Right atrium auricular region (tissue), 2 donors: ENCODE measurements at regions not wholly inside any gene's neighbourhood (a gene's known extent, or its start where the extent isn't known, plus 50 kb on each side); places are given as distances from the start of the nearest gene placed in this dataset.

Experiments used
- DNase-seq: peaks from one replicate; pipeline ENCODE4 v3.0.0-alpha.2; 2019; ENCODE audit warnings: low spot score
- H3K27ac ChIP-seq, 2 donors: fragments of 200-600 bp; sonication (generic); 1 replicate in 1 of 2; 2 replicates in 1 of 2; pipeline ENCODE4 v1.5.1; 2016 to 2019
- H3K27me3 ChIP-seq, 2 donors: fragments of 200-600 bp; sonication (generic); one replicate each; pipeline versions ENCODE4 v1.5.1 to v1.6.0; 2017 to 2019
- H3K36me3 ChIP-seq: fragments of 200-600 bp; sonication (generic); one replicate; pipeline ENCODE4 v1.5.1; 2016
- H3K4me1 ChIP-seq, 2 donors: fragments of 200-600 bp; sonication (generic); one replicate each; pipeline versions ENCODE4 v1.5.1 to v1.6.0; 2017 to 2019
- H3K4me3 ChIP-seq, 2 donors: fragments of 200-600 bp; sonication (generic); 1 replicate in 1 of 2; 2 replicates in 1 of 2; pipeline ENCODE4 v1.5.1; 2017 to 2019; ENCODE audit warnings: mild to moderate bottlenecking in 1 of 2, moderate library complexity in 1 of 2
- H3K9me3 ChIP-seq, 2 donors: fragments of 200-600 bp; sonication (generic); one replicate each; pipeline ENCODE4 v1.5.1; 2019
- TF ChIP-seq, protein P1 (sequence below), 2 donors: fragments of 200-600 bp; sonication (generic); IDR thresholded peaks; one replicate each; pipeline ENCODE4 v1.5.1; 2019; ENCODE audit warnings: antibody characterized with exemption in 2 of 2

DNA sequence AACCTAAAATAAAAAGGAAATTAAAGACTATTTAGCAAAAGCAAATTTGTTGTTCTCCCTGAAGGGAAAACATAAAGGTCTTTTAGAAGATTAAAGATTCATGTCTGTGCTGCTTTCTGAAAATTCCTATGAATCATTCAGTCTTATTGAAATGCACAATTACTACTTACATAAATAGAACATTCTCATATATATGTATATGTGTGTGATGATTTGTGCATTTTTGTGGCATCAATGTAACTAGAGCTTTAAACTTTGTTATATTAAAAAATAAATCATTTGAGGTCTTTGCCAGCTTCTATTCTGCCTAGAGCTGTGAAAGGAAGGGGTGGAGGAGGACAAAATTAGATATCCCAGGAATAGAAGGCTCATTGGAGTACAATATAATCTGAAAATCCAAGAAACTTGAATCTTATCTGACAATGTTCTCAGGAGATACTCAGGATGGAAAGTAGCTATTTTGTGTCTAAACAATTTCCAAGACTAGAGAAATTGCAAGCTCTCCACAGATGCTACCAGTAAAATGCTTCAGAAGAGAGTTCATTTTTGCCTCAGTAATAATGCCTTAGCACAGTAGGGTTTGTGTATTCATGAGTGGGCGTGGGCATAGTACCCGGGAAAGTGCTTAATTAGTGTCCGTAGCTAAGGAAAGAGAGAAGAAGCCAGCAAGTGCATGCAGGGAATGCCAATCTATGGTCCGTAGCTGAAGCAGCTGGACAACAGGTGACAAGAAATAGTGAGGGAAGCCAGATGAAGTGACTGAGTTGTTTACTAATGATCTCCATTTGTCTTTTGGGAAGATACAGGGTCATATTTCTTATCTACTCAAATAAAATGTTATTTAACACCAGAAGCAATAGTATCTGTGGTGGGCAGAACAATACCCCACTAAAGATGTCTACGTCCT is 395.5 kb upstream of the NBEA start:
- DNase-seq: no peak
- no peak overlapping the region for H3K27ac ChIP-seq
- H3K9me3 ChIP-seq: no peaks in the 10 kb centered on the region
- no peak overlapping the region for H3K4me3 ChIP-seq
- no peaks in the 10 kb centered on the region for H3K4me1 ChIP-seq
- no peaks in the 10 kb centered on the region for H3K27me3 ChIP-seq
- no peaks in the 10 kb centered on the region for H3K36me3 ChIP-seq
- TF ChIP-seq, protein P1, sequence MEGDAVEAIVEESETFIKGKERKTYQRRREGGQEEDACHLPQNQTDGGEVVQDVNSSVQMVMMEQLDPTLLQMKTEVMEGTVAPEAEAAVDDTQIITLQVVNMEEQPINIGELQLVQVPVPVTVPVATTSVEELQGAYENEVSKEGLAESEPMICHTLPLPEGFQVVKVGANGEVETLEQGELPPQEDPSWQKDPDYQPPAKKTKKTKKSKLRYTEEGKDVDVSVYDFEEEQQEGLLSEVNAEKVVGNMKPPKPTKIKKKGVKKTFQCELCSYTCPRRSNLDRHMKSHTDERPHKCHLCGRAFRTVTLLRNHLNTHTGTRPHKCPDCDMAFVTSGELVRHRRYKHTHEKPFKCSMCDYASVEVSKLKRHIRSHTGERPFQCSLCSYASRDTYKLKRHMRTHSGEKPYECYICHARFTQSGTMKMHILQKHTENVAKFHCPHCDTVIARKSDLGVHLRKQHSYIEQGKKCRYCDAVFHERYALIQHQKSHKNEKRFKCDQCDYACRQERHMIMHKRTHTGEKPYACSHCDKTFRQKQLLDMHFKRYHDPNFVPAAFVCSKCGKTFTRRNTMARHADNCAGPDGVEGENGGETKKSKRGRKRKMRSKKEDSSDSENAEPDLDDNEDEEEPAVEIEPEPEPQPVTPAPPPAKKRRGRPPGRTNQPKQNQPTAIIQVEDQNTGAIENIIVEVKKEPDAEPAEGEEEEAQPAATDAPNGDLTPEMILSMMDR (IDR thresholded peaks at IDR 0.05): no peak

DNA sequence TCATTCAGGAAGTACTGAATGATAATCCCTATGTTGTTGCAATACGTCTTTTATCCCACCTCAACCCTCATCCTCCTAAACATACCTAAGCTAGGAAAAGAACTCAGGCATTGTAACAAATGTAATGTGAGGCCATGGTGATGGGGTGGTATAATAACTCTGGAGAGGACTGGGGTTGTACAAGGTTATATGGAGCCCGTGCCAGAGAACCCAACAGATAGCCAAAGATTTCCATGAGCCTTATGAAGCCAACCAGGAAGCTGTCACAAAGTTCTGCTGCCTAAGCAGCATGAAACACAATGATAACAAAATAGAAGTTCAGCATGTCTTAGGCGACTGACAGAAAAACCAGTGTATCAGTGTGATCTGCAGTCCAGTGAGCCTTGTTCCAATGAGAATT is 394.1 kb upstream of the NBEA start:
- Histone ChIP-seq H3K4me1 (no peaks in the 10 kb centered on the region), H3K4me3 (no peak overlapping the region), H3K27ac (no peak overlapping the region), H3K9me3 (no peaks in the 10 kb centered on the region), H3K27me3 (no peaks in the 10 kb centered on the region), H3K36me3 (no peaks in the 10 kb centered on the region)
- TF ChIP-seq, protein P1 (IDR thresholded peaks at IDR 0.05): no peak
- no peak for DNase-seq

DNA sequence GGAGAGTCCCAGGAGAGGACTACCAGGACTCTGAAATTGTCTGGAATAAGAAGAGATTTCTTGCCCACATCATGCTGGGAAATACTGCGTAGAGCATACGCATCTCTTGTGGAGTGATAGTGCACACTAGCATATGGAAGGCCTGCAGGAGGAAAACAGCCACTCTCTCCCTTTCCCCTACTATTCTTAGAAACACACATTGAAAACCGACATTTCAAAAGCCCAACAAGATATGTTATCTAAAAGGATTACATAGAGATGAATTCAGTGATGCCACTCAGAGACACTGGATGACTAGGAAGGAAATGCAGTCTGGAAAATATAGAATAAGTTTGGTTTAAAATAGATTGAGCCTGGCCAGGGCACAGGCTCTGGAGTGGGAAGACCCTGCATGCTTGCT is 388.7 kb upstream of the NBEA start:
- TF ChIP-seq, protein P1 (IDR thresholded peaks at IDR 0.05): no peak
- DNase-seq: no peak
- no peaks in the 10 kb centered on the region for H3K36me3 ChIP-seq

DNA sequence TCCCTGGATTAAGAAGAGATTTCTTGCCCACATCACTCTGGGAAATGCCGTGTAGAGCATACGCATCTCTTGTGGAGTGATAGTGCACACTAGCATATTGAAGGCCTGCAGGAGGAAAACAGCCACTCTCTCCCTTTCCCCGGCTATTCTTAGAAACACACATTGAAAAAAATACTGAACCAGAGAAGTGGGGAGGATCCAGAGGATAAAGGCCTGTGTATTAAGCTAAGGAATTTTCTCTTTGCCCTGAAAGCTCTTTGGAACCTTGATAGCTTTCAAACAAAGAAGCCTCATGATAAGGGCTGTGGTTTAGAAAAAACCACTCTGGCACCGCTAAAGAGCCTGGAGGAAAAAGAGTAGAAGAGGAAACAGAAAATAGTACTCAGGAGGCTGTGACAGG is 386.1 kb upstream of the NBEA start:
- no peaks in the 10 kb centered on the region for H3K27me3 ChIP-seq
- H3K36me3 ChIP-seq: no peaks in the 10 kb centered on the region
- H3K4me3 ChIP-seq: no peak overlapping the region
- no peak for DNase-seq
- no peaks in the 10 kb centered on the region for H3K4me1 ChIP-seq
- H3K27ac ChIP-seq: no peak overlapping the region
- no peaks in the 10 kb centered on the region for H3K9me3 ChIP-seq
- TF ChIP-seq, protein P1 (IDR thresholded peaks at IDR 0.05): no peak

More for the DNA sequence above, 388.7 kb upstream of the NBEA start:
- Histone ChIP-seq H3K4me3 (no peak overlapping the region), H3K9me3 (no peaks in the 10 kb centered on the region), H3K27ac (no peak overlapping the region), H3K4me1 (no peaks in the 10 kb centered on the region), H3K27me3 (no peaks in the 10 kb centered on the region)

DNA sequence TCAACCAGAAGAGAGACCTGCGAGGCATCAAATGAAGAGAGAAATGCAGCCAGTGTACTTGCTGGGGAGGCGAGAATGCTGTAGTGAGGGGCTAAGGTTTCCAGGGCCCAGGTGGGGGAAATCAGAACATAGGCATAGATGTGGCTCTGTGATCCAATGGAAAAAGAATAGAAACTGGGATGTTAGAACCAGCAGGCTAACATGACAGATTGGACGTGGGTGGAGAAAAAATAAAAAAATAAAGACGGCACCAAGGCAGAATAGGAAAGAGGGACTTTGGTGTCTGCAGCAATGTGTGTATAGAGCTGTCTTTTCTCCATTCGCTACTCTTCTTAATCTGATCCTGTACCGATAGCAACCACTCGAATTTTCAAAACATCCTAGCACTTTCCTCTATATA is 381.0 kb upstream of the NBEA start:
- no peak overlapping the region for H3K4me3 ChIP-seq
- H3K4me1 ChIP-seq: no peaks in the 10 kb centered on the region
- no peaks in the 10 kb centered on the region for H3K27me3 ChIP-seq
- TF ChIP-seq, protein P1 (IDR thresholded peaks at IDR 0.05): no peak
- H3K36me3 ChIP-seq: no peaks in the 10 kb centered on the region
- H3K27ac ChIP-seq: no peak overlapping the region
- DNase-seq: no peak
- H3K9me3 ChIP-seq: no peaks in the 10 kb centered on the region

DNA sequence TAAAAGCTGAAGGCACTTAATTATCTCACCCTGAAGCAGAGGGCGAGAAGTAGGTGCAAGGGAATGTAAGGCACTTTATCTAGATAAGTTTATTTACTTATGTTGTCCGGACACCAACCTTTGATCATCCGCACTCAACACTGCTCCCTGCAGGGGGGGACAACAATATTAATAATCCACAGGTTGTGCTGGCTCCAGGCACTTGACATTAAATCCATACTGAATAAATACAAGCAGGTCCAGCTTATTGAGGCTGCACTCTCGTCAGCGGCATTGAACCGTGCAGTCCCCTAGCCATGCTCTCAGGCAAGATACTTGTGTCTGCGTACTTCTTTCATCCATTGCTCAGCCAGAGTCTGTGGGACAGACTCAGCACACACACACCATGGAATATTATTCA is 374.5 kb upstream of the NBEA start:
- Histone ChIP-seq H3K27ac (no peak overlapping the region), H3K4me3 (no peak overlapping the region), H3K36me3 (no peaks in the 10 kb centered on the region), H3K9me3 (no peaks in the 10 kb centered on the region), H3K4me1 (no peaks in the 10 kb centered on the region), H3K27me3 (no peaks in the 10 kb centered on the region)
- no peak for DNase-seq
- TF ChIP-seq, protein P1 (IDR thresholded peaks at IDR 0.05): no peak
